Astrocyte of the cerebellum (primary cell): ENCODE measurements at regions not wholly inside any gene's neighbourhood (a gene's known extent, or its start where the extent isn't known, plus 50 kb on each side); places are given as distances from the start of the nearest gene placed in this dataset.
"Not testable (repeated sequence)": the region's sequence is repeated elsewhere in the genome, so short reads cannot be mapped to it uniquely, and the experiment has no call there.

ENCODE experiments used
- DNase-seq: peaks from one replicate; pipeline ENCODE4 v3.0.0-alpha.2; 2011; ENCODE audit warnings: low read depth
- H3K4me3 ChIP-seq: 2 replicates; pipeline ENCODE4 v1.5.1; 2011; ENCODE audit warnings: mild to moderate bottlenecking, low read depth, low read length, moderate library complexity
- CTCF ChIP-seq: IDR thresholded peaks from 2 replicates; pipeline ENCODE4 v1.5.1; 2012; ENCODE audit warnings: low read length, low read depth, moderate library complexity, mild to moderate bottlenecking; ENCODE audit errors: missing control alignments
- in situ Hi-C: cut with HindIII; loops from 2 replicates; pipeline ENCODE4 v1.10.0; 2017; ENCODE audit warnings: low sequenced_read_pairs

- in situ Hi-C loops, result no loop called here
- DNase-seq, result no peak
- H3K4me3 ChIP-seq, result no peak overlapping the region
- TF ChIP-seq CTCF, result no peak
Observed at GRCh38 chr7:153682628-153683027, 369.6 kb upstream of the DPP6 start.

- no peak overlapping the region for H3K4me3 ChIP-seq
- in situ Hi-C loops, result no loop called here
- no peak for DNase-seq
- no peak for TF ChIP-seq CTCF
Observed at GRCh38 chr7:153696242-153696641, 356.0 kb upstream of the DPP6 start.

- in situ Hi-C loops, result no loop called here
Observed at GRCh38 chr7:153698046-153698445, 354.2 kb upstream of the DPP6 start.

GRCh38 chr7:153701678-153702077 is 350.5 kb upstream of the DPP6 start:
- no peak for TF ChIP-seq CTCF
- DNase-seq, result no peak

More at GRCh38 chr7:153698046-153698445, 354.2 kb upstream of the DPP6 start:
- H3K4me3 ChIP-seq, result no peak overlapping the region
- TF ChIP-seq CTCF, result no peak
- no peak for DNase-seq

GRCh38 chr7:153723892-153724291 is 328.3 kb upstream of the DPP6 start:
- in situ Hi-C loops, H3K4me3 ChIP-seq, DNase-seq: not testable (repeated sequence)

More at GRCh38 chr7:153701678-153702077, 350.5 kb upstream of the DPP6 start:
- no peak overlapping the region for H3K4me3 ChIP-seq
- in situ Hi-C loops, result no loop called here

GRCh38 chr7:153731504-153731903 is 320.7 kb upstream of the DPP6 start:
- H3K4me3 ChIP-seq, DNase-seq, in situ Hi-C loops: not testable (repeated sequence)

- H3K4me3 ChIP-seq, in situ Hi-C loops, DNase-seq: not testable (repeated sequence)
Observed at GRCh38 chr7:153743434-153743833, 308.8 kb upstream of the DPP6 start.

- DNase-seq, in situ Hi-C loops, H3K4me3 ChIP-seq: not testable (repeated sequence)
Observed at GRCh38 chr7:153747969-153748368, 304.2 kb upstream of the DPP6 start.

GRCh38 chr7:153748885-153749284 is 303.3 kb upstream of the DPP6 start:
- H3K4me3 ChIP-seq, in situ Hi-C loops, DNase-seq: not testable (repeated sequence)

- H3K4me3 ChIP-seq, DNase-seq, in situ Hi-C loops: not testable (repeated sequence)
Observed at GRCh38 chr7:153765869-153766268, 286.3 kb upstream of the DPP6 start.

GRCh38 chr7:153766926-153767325 is 285.3 kb upstream of the DPP6 start:
- DNase-seq, in situ Hi-C loops: not testable (repeated sequence)

More at GRCh38 chr7:153766926-153767325, 285.3 kb upstream of the DPP6 start:
- H3K4me3 ChIP-seq, result not testable (repeated sequence)
